Neural cell (in vitro differentiated cells): ENCODE measurements at regions not wholly inside any gene's neighbourhood (a gene's known extent, or its start where the extent isn't known, plus 50 kb on each side); places are given as distances from the start of the nearest gene placed in this dataset.

ENCODE experiments used
- H2AFZ ChIP-seq: fragments of 200-600, 300-800 bp; sonication (generic), shearing (Covaris generic); 2 replicates; pipeline ENCODE4 v1.6.0; 2014; ENCODE audit warnings: low read depth, mild to moderate bottlenecking, antibody characterized with exemption, low read length, moderate library complexity
- H3F3A ChIP-seq: fragments of 200-600 bp; shearing (Covaris generic); 2 replicates; pipeline ENCODE4 v1.6.1; 2016; ENCODE audit warnings: mild to moderate bottlenecking, moderate library complexity, mixed read lengths, antibody characterized with exemption, low read length; ENCODE audit not compliant: insufficient read depth, poor library complexity, severe bottlenecking
- H3K27ac ChIP-seq: fragments of 200-600, 300-800 bp; sonication (generic), shearing (Covaris generic); 2 replicates; pipeline ENCODE4 v1.5.1; 2014; ENCODE audit warnings: mild to moderate bottlenecking, low read length, moderate library complexity
- H3K27me3 ChIP-seq: fragments of 300-800, 200-600 bp; sonication (generic), shearing (Covaris generic); 2 replicates; pipeline ENCODE4 v1.6.0; 2014; ENCODE audit warnings: mild to moderate bottlenecking, low read depth, low read length, moderate library complexity; ENCODE audit not compliant: insufficient read depth
- H3K36me3 ChIP-seq: fragments of 300-800, 200-600 bp; sonication (generic), shearing (Covaris generic); 2 replicates; pipeline ENCODE4 v1.5.1; 2014; ENCODE audit warnings: mild to moderate bottlenecking, antibody characterized with exemption, low read length, moderate library complexity; ENCODE audit not compliant: insufficient read depth
- H3K4me2 ChIP-seq: fragments of 300-800, 200-600 bp; sonication (generic), shearing (Covaris generic); 2 replicates; pipeline ENCODE4 v1.6.0; 2014; ENCODE audit warnings: mild to moderate bottlenecking, low read length
- H3K4me3 ChIP-seq: fragments of 300-800, 200-600 bp; sonication (generic), shearing (Covaris generic); 2 replicates; pipeline ENCODE4 v1.5.1; 2014; ENCODE audit warnings: mild to moderate bottlenecking, low read length, moderate library complexity
- H3K79me2 ChIP-seq: fragments of 200-600 bp; shearing (Covaris generic); replicated peaks from 2 replicates; pipeline ENCODE4 v1.6.0; 2014; ENCODE audit warnings: mild to moderate bottlenecking, low read length, moderate library complexity; ENCODE audit not compliant: insufficient read depth
- H3K9ac ChIP-seq: fragments of 300-800, 200-600 bp; sonication (generic), shearing (Covaris generic); 2 replicates; pipeline ENCODE4 v1.6.1; 2016; ENCODE audit warnings: mild to moderate bottlenecking, low read length, mixed read lengths
- H3K9me2 ChIP-seq: fragments of 200-600 bp; shearing (Covaris generic); 2 replicates; pipeline ENCODE4 v1.6.1; 2016; ENCODE audit warnings: mild to moderate bottlenecking, low read length, mixed read lengths; ENCODE audit not compliant: insufficient read depth
- H3K9me3 ChIP-seq: fragments of 200-600, 300-800 bp; sonication (generic), shearing (Covaris generic); 2 replicates; pipeline ENCODE4 v1.6.1; 2016; ENCODE audit warnings: mild to moderate bottlenecking, mixed run types, low read length, moderate library complexity, mixed read lengths
- H4K20me1 ChIP-seq: fragments of 200-600 bp; shearing (Covaris generic); 2 replicates; pipeline ENCODE4 v1.6.1; 2016; ENCODE audit warnings: mild to moderate bottlenecking, mixed run types; ENCODE audit not compliant: insufficient read depth
- CTCF ChIP-seq: fragments of 450-650 bp; IDR thresholded peaks from 2 replicates; pipeline ENCODE4 v1.5.1; 2014; ENCODE audit warnings: antibody characterized with exemption, mild to moderate bottlenecking, moderate library complexity; ENCODE audit not compliant: poor library complexity, severe bottlenecking
- EP300 ChIP-seq: fragments of 450-650 bp; conservative IDR thresholded peaks from 2 replicates; pipeline ENCODE4 v1.6.1; 2014; ENCODE audit warnings: antibody characterized with exemption, mild to moderate bottlenecking, moderate library complexity; ENCODE audit not compliant: poor library complexity, severe bottlenecking
- EZH2 ChIP-seq: fragments of 200-600, 300-800 bp; shearing (Covaris generic), sonication (generic); IDR thresholded peaks from 2 replicates; pipeline ENCODE4 v1.6.1; 2014; ENCODE audit warnings: antibody characterized with exemption, low read length, borderline replicate concordance, mild to moderate bottlenecking; ENCODE audit not compliant: insufficient read depth, poor library complexity, severe bottlenecking
- MXI1 ChIP-seq: fragments of 450-650 bp; conservative IDR thresholded peaks from 2 replicates; pipeline ENCODE4 v1.6.1; 2014; ENCODE audit warnings: antibody characterized with exemption, mild to moderate bottlenecking; ENCODE audit not compliant: poor library complexity, severe bottlenecking
- POLR2AphosphoS5 ChIP-seq: IDR thresholded peaks from 2 replicates; pipeline ENCODE4 v1.6.1; 2012
- RAD21 ChIP-seq: fragments of 450-650 bp; conservative IDR thresholded peaks from 2 replicates; pipeline ENCODE4 v1.6.1; 2014; ENCODE audit warnings: antibody characterized with exemption, mild to moderate bottlenecking, moderate library complexity
- REST ChIP-seq: IDR thresholded peaks from 2 replicates; pipeline ENCODE4 v1.6.1; 2012; ENCODE audit warnings: borderline replicate concordance
- SMC3 ChIP-seq: fragments of 450-650 bp; conservative IDR thresholded peaks from 2 replicates; pipeline ENCODE4 v1.6.1; 2014; ENCODE audit warnings: antibody characterized with exemption, mild to moderate bottlenecking, moderate library complexity; ENCODE audit not compliant: poor library complexity
- TAF1 ChIP-seq: IDR thresholded peaks from 2 replicates; pipeline ENCODE4 v1.6.1; 2012; ENCODE audit warnings: low read depth

- H3K4me3 ChIP-seq = no peak overlapping the region
- H3F3A ChIP-seq = no peaks in the 10 kb centered on the region
- H3K9me3 ChIP-seq = no peaks in the 10 kb centered on the region
- no peaks in the 10 kb centered on the region for H3K36me3 ChIP-seq
- no peaks in the 10 kb centered on the region for H3K9me2 ChIP-seq
- TF ChIP-seq EZH2 (no peak), POLR2AphosphoS5 (no peak), EP300 (no peak), REST (no peak), MXI1 (no peak), SMC3 (no peak), CTCF (no peak), TAF1 (no peak), RAD21 (no peak)
- no peaks in the 10 kb centered on the region for H3K79me2 ChIP-seq
- H3K4me2 ChIP-seq = no peak overlapping the region
- H2AFZ ChIP-seq = no peak overlapping the region
- H3K27me3 ChIP-seq = no peaks in the 10 kb centered on the region
- no peaks in the 10 kb centered on the region for H4K20me1 ChIP-seq
- H3K9ac ChIP-seq = no peak overlapping the region
- no peak overlapping the region for H3K27ac ChIP-seq
Measured at GRCh38 chr18:29549759-29550158, 1372.8 kb upstream of the CDH2 start.

GRCh38 chr18:29547626-29548025, 1370.7 kb upstream of the CDH2 start:
- H3K4me2 ChIP-seq = no peak overlapping the region
- H3F3A ChIP-seq = no peaks in the 10 kb centered on the region
- H2AFZ ChIP-seq = no peak overlapping the region
- H3K9ac ChIP-seq = no peak overlapping the region
- no peaks in the 10 kb centered on the region for H3K9me2 ChIP-seq
- no peaks in the 10 kb centered on the region for H3K27me3 ChIP-seq
- H3K4me3 ChIP-seq = no peak overlapping the region
- no peaks in the 10 kb centered on the region for H4K20me1 ChIP-seq
- no peaks in the 10 kb centered on the region for H3K79me2 ChIP-seq
- no peaks in the 10 kb centered on the region for H3K36me3 ChIP-seq
- TF ChIP-seq CTCF = no peak
- TF ChIP-seq TAF1 = no peak
- no peak for TF ChIP-seq RAD21
- TF ChIP-seq POLR2AphosphoS5 = no peak
- H3K9me3 ChIP-seq = no peaks in the 10 kb centered on the region
- no peak overlapping the region for H3K27ac ChIP-seq
